ENCODE measurements at regions not wholly inside any gene's neighbourhood (a gene's known extent, or its start where the extent isn't known, plus 50 kb on each side); places are given as distances from the start of the nearest gene placed in this dataset.
"Not testable (repeated sequence)": the region's sequence is repeated elsewhere in the genome, so short reads cannot be mapped to it uniquely, and the experiment has no call there.

DNA sequence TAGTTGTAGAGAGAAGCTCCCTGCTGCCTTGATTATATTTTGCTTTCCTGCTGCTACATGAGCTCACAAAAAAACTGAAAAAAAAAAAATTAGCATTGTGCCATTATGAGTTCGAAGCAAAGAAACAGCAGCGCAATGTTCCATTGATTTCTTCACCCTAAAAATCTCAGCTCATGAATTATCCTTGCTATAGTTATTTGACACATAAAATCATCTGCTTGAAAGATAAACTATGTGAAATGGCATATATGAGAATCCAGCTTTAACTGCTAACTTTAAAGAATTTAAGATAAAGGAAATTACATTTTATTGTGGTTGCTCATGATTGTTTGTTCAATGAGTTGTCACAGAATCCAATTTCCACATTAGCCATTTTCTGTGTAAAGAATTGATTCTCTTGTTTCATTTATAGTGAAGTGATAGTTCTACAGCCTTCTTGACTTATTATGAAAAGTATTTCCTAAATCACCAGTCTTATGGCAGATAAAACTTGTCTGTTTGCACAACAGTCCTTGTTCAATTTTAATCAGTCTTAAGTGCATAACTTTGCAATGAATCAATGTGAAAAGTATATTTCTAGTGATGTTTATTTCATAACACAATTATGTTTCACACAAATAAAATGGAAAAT lies 1275.0 kb upstream of the CDH9 start:
- DNase-seq (ENCODE audit: low spot score) = no peak
- no peak for ATAC-seq

DNA sequence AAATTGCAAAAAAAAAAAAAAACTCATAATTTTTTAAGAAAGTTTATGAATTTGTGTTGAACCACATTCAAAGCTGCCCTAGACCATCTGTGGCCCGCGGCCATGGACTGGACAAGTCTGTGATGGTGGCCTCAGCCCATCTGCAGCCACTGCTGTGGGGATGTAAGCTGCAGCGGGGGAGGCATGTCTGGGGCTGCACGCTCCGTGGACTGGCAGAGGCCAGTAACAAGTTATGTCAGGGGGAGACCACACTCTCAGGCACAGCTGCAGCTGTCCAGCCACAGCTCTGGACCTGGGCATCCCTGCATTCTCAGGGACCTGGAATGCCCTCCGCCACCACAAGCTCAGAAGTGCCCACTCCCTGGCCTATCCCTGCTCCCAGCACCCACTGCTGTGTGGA lies 1272.3 kb upstream of the CDH9 start:
- no peak for DNase-seq (ENCODE audit: low spot score)
- no peak for ATAC-seq

DNA sequence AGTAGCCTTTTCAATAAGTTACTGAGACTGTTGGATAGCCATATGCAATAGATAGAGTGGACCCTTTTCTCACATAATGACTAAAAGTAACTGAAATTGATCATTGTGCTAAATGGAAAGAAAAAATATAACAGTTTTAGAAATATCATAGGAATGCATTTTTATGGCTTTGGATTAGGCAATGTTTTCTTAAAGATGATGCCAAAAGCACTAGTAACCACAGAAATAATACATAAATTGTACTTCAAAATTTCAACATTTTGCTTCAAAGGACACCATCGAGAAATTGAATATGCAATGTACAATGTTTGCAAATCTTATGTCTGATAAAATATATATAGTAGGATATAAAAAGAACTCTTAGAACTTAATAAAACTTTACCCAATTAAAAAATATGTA lies 1267.5 kb upstream of the CDH9 start:
- DNase-seq (ENCODE audit: low spot score) (no peak), ATAC-seq (no peak)

DNA sequence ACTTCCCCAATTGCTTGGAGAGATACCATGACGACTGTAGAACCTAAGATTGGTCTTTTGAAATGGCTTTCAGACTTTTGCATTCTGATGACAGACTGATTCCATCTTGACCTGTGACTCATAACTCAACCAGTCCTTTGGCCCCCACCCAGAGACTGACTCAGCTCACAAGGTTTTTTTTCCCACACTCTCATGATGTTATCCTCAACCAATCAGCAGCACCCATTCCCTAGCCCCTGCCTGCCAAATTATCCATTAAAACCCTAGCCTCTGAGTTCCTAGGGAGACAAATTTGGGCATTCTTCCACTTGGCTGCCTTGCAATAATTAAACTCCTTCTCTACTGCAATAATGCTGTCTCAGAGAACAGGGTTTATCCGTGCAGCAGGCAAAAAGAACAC lies 1263.3 kb upstream of the CDH9 start:
- no peak for DNase-seq (ENCODE audit: low spot score)
- ATAC-seq = no peak

DNA sequence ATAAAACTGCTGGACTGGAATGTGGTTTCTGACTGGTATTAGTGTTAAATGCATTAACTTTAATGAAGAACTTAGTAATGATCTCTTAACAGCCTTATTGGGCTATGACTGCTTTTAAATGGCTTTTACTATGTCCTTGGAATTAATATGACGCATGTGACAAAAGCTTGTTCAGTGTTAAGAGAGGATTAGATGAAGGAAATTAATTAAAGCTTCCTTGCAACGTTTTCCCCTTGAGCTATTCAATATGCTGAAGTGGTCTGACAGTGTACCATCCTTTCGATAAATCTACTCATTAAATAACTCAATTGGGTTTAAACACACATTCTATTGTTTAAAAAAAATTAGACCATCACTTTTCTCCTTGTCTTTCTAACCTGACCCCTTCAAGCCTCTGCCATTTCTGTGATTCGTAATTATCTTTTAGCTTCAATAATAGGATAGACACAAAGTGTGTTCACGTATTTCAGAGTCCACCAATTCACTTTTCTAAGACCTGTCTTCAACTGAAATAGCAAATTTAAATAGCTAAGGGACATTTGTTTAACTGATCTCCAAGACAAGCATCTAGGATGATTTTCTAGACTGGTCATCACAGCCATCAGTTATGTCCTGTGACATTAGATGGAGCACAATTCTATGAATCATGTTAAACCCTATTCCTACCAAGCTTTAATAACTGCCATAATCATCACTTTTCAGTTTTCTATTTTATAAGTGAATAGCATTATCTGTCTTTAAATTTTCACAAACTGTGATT lies 1258.0 kb upstream of the CDH9 start:
- ATAC-seq = no peak
- DNase-seq (ENCODE audit: low spot score) = no peak

DNA sequence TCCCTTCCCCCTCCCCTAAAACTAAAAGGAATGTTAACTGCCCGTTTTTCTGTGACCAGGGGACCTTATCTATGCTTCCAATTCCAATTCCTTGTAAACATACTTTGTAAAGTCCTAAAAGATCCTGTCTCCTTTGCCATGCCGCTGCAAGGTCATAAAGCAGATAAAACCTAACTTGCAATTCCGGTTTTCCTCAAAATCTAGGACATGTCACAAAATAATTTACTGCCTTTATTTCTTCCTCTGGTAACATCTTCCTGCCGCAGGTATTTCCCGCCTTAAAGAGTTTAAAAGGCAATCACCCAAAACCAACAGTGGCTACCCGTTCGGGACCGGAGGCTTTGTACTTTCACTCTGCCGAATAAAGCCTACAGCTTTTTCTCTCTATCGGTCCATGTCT lies 1248.6 kb upstream of the CDH9 start:
- ATAC-seq; DNase-seq (ENCODE audit: low spot score): not testable (repeated sequence)

DNA sequence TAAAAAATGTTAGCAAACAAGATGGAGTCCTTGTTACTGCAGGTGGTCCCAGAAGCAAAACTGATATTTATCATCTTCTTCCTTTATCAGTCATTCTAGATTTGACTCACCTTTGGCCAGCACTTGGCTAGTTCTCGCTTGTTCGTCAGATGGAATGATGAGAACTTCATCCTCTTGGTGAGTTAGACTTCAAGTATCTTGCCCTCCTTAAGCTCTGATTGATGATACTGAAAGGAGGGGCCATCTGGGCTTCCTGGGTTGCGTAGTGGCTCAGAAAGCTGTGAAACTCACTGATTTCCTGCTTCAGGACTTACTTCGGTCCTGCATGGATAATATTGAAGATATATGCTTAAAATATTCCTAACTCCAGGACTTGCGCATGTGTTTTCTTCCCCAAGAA lies 1248.2 kb upstream of the CDH9 start:
- no peak for DNase-seq (ENCODE audit: low spot score)
- ATAC-seq = no peak

DNA sequence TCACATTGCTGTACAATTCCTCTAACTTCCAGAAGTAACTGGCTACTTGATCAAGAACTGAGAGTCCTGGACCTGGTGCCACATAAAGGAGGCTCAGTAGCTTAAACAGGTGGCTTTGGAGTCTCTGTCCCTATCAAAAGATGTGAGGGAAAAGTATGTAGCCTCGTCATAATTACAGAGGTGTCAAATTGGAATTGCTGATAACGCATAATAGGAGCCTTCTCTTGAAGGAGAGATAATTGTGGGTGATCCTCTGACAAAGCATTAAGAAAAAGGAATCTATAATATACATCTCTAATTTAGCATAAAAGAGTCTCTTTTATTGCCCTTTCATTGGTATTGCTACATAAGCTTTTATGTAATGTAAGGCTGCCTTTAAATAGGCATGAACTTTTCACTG lies 1246.4 kb upstream of the CDH9 start:
- ATAC-seq (no peak), DNase-seq (ENCODE audit: low spot score) (no peak)

DNA sequence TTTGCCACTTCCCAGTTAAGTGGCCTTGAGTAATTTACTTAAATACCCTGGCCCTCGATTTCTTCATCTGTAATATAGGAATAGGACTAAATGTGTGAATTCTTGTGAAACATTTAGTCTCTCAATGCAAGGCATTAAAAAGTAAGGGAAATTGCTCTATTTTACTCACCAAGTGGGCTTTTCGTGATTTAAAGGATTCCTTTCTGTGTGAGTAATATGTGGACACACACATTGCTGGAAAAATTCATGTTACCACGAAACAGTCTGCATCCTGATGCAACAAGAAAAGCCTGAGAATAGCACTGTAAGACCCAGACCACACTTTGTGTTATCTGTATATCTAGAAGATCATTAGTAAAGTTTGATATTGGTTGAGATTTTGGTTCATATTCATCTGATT lies 1243.0 kb upstream of the CDH9 start:
- ATAC-seq (no peak), DNase-seq (ENCODE audit: low spot score) (no peak)

DNA sequence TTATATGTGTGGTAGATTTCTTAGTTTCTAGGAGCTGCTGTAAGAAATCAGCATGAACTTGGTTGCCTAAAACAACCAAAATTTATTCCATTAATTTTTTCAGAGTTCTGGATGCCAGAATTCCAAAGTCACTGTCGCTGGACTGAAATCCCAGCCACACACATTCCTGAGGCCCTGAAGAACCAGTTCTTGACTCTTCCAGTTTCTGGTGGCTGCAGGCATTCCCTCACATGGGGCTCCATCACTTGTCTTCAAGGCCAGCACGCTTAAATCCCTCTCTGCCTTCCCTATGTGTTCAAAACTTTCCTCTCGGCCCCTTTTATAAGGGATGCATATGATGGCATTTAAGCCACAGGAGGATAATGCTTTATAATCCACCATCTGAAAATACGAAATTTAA lies 1237.5 kb upstream of the CDH9 start:
- DNase-seq (ENCODE audit: low spot score) = no peak
- ATAC-seq = no peak

DNA sequence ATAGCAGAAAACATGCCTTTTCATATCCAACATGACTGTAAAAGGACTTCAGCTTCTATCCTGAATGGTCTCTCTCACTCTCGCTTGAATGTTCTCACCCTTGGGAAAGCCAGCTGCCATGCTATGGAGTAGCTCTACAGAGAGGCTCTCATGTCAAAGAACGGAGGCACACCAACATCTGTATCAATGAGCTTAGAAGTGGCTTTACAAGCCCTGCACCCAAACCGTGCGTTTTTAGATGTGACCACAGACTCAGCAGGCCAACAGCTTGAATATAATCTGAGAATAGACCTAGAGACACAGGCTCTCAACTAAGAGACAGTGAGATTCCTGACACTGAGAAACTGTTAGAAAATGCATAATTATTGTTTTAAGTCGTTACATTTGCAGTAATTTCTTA lies 1231.6 kb upstream of the CDH9 start:
- ATAC-seq = no peak
- DNase-seq (ENCODE audit: low spot score) = no peak

DNA sequence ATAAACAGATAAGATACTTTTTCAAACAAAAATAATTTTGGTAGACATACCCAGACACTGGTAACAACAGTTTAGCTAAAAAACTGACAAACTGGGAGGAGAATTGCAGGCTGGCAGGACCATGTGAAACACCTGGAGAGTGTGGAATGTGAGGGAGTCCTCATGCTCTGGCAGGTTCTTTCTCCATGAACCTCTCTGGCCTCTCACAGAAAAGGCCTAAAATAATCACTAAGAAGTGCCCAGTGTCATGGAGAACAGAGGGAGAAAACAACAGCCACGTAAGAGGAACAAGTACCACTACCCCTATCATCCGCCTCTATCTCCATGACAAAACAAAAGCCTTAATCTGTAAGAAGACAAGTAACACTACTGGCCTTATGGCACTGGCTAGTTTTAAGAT lies 1227.5 kb upstream of the CDH9 start:
- DNase-seq (ENCODE audit: low spot score) = no peak
- ATAC-seq = no peak

DNA sequence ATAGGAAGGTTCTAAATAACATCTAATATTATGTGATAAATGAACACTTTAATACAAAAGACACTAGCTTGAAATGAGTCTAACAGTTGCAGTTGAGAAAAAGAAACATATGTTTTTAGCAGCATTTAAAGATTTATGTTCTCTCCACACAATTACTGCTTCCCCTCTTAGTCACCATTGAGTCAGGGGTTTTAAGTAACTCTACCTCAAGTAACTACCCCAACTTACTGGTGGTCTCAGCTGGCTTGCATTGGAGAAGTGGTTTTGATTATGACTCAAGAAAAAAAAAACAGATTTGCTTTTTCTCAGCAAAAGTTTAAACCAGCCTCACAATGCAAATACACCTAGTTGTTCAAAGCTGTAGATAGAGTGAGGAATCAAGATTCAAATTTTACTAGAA lies 1216.5 kb upstream of the CDH9 start:
- ATAC-seq (no peak), DNase-seq (ENCODE audit: low spot score) (no peak)

DNA sequence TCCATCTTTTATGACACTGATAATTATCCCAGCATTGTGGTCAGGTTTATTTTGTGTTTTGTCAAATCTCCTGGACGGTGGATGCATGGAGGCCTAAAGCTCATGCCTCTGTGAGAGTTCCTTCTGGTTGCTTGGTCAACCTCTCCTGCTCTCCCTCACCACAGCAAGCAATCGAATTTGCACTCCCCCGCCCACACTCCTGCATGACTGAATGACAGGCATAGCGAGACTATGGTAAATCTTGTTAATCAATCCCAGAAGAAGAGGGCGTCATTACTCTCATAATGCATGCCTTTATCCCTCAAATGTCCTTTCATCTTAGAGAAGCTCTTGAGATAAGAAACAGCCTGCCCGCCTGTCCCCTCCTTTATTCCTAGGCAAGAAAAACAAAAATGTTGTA lies 1215.0 kb upstream of the CDH9 start:
- no peak for ATAC-seq
- DNase-seq (ENCODE audit: low spot score) = no peak

DNA sequence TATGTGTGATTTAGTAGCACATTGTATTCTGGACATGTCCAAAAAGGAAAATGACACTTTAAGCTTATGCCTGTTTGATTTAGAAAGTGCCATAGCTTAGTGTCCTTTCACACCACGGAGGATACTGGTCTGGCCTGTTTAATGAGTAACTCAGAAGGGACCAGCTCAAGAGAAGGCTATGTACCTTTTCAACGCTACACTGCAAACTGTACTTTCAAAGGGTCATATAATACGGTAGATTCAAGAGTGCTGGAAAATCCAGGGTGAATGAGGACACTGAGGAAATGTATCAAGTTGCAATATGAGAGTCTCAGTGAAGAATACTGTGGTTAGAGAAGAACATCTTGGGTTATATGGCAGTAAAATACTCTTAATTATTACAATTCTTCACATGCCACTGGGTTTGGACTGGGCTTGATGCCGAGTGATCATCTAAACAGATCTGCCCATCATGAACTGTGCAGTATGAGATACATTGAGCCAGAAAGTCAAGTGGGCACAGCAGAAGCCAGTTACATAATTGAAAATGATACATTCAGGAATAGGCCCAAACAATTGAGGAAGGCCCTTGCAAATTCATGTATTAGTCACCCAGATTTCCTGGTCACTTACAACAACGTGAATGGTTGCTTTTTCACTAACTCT lies 1211.5 kb upstream of the CDH9 start:
- ATAC-seq (no peak), DNase-seq (ENCODE audit: low spot score) (no peak)

DNA sequence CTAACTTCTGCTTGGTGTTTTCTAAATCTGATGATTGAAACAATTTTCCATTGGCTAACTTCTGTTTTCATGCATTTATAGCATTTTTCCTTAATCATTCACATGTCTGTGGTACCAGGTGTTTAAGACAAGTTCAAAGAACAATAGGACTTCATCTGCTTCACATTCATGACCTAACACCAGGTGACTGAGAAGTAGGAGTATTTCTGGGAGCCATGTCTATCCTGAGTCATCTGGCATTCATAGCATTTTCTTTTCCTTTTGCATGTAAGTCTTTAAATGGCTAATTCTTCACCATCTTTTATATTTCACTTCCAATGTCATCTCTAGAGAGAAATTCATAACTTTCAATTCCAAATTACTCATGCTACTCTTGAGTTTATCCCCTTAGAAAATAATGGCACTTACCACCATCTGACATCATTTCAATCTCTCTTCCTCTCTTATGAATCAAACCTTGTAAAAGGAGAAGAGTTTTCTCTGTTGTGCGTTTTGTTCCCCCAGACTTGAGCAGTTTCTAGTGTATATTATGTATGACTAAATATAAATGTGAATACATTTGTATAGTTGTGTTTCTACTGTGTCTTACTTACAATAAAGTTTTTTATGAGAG lies 1196.1 kb upstream of the CDH9 start:
- no peak for DNase-seq (ENCODE audit: low spot score)

DNA sequence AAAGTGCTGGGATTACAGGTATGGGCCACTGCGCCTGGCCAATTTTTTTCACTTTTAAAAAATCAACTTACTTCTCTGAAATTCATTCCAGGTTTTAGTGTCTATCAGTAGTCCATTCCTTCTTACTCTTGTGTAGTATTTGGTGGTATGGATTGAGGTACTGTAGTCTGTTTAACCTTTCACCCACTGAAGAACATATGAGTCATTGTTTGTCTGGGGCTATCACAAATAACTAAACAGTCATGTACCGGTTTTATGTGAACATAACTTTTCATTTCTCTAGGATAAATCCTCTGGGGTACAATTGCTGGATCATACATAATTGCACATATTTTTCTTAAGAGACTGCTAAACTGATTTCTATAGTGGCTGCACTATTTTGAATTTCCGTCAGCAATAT lies 1188.0 kb upstream of the CDH9 start:
- DNase-seq (ENCODE audit: low spot score) = no peak
- ATAC-seq = no peak

More for the DNA sequence above, 1196.1 kb upstream of the CDH9 start:
- no peak for ATAC-seq

DNA sequence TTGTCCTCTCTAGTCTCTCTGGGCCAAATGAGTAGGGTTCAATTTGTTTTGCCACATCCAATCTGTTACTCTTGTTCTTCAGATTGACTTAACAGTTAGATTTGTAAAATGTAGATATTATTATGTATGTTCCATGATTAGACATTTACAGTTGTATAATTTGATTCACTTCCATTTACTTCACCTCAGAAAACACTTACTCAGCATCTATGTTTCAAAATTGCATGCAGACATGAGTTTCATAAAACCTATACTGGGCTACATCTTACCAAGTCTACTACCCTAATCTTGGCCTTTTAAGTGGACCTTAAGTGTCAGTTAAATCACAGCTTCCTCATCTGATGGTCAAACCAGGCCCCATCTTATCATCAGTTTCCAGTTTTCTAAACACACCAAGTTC lies 1181.2 kb upstream of the CDH9 start:
- DNase-seq (ENCODE audit: low spot score) = no peak

DNA sequence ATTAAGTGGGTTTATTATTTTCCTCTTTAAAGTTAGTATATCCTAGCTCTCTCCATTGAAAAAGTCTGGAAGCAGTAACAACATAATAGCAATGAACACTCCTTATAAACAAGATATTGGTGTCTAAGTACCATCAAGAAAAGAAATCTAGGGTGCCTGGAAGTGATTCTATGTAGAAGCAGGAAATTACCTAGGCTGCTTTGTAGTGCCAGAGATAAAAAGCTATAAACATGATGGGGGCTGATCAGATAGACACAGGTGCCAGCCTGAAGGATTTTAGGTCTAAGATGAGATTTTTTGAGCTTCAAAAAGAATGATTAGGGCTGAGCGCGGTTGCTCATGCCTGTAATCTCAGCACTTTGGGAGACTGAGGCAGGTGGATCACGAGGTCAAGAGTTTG lies 1179.3 kb upstream of the CDH9 start:
- no peak for DNase-seq (ENCODE audit: low spot score)
- no peak for ATAC-seq

More for the DNA sequence above, 1181.2 kb upstream of the CDH9 start:
- no peak for ATAC-seq

DNA sequence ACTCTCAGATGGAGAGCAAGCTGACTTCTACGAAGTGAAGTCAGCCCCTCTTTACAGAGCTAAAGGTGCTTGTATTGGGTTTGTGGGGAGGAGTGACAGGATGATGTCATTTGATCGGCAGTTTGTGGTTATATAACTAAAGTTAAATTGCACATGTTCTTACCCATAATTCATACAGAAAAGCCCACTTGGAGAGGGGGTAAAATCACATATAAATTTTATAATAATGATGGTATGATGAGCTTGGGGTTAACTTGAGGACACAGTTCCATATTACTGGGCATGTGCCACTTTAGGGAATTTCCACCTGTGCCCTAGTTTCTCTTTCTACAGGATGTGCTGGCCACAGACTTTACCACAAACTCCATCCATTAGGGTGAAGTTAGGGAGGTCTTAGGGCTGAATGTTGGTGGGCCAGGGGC lies 1178.6 kb upstream of the CDH9 start:
- DNase-seq (ENCODE audit: low spot score) = no peak
- ATAC-seq = no peak

DNA sequence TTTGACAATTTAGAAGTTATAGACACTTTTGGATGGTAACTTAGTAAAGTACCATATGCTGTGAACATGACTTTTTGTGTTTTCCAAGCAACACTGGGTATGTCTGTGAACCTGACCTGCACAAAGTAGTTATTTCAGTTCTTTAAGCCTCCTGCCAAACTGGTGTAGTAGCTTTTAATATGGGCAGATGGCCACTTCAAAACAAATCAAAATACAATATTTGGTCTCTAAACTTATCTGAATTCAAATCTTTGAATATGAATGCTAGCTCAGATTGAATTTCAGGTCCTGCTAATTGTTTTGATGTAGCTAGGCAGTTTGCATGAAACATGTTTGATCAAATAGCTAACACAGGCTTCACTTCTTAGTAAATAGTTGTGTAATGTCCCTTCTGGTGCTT lies 1176.7 kb upstream of the CDH9 start:
- DNase-seq (ENCODE audit: low spot score) (no peak), ATAC-seq (no peak)

DNA sequence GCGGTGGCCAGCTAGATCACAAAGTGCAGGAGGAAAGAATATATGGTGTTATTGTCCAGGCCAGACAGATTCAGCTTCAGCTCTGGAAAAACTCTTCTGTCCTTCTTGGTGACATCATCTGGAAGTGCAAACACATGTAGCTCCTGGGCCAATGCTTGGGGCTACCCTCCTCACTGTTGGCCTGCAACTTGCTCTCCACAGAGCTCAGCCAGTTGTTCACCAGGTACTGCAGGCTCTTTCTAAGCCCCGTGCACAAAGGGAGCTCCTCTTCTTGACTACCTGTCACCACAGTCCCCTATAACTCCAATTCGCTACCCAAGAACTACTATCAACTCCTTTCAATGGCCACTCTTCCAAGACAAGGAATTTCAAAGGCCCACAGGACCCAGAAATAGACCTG lies 1175.9 kb upstream of the CDH9 start:
- no peak for DNase-seq (ENCODE audit: low spot score)
- no peak for ATAC-seq
